Uterus (tissue), 3 donors: ENCODE measurements at regions not wholly inside any gene's neighbourhood (a gene's known extent, or its start where the extent isn't known, plus 50 kb on each side); places are given as distances from the start of the nearest gene placed in this dataset.

Experiments used
- DNase-seq, 2 donors: peaks; one replicate each; pipeline ENCODE4 v3.0.0-alpha.2; 2019 to 2020
- H3K27ac ChIP-seq, 2 donors: fragments of 200-600 bp; sonication (generic); 1 replicate in 1 of 2; 2 replicates in 1 of 2; pipeline ENCODE4 v1.5.1; 2016 to 2018
- H3K27me3 ChIP-seq, 2 donors: fragments of 200-600 bp; sonication (generic); one replicate each; pipeline ENCODE4 v1.5.1; 2018 to 2019; ENCODE audit warnings: control low read depth in 1 of 2
- H3K36me3 ChIP-seq, 2 donors: fragments of 200-600 bp; sonication (generic); one replicate each; pipeline ENCODE4 v1.5.1; 2019; ENCODE audit warnings: control low read depth in 1 of 2
- H3K4me1 ChIP-seq, 2 donors: fragments of 200-600 bp; sonication (generic); one replicate each; pipeline ENCODE4 v1.5.1; 2018 to 2019; ENCODE audit warnings: control low read depth in 1 of 2
- H3K4me3 ChIP-seq, 2 donors: fragments of 200-600 bp; sonication (generic); 1 replicate in 1 of 2; 2 replicates in 1 of 2; pipeline ENCODE4 v1.5.1; 2018 to 2019; ENCODE audit warnings: mild to moderate bottlenecking in 1 of 2
- H3K9me3 ChIP-seq, 2 donors: fragments of 200-600 bp; sonication (generic); one replicate each; pipeline ENCODE4 v1.5.1; 2019; ENCODE audit warnings: control low read depth in 1 of 2
- POLR2A ChIP-seq, 2 donors: fragments of 450-650 bp; IDR thresholded peaks; one replicate each; pipeline ENCODE4 v1.6.1; 2016; ENCODE audit warnings: antibody characterized with exemption in 2 of 2, mild to moderate bottlenecking in 1 of 2, moderate library complexity in 1 of 2
- intact Hi-C: fragments of 100-400 bp; cut with DNase I; formaldehyde crosslinking; loops from one replicate; pipeline ENCODE4 v1.15.1; 2023; ENCODE audit warnings: low total_unique reads
- TF ChIP-seq, protein P1 (sequence below), 4 experiments: fragments of 200-600 bp in 2 of 4; fragments of 450-650 bp in 2 of 4; sonication (generic) in 2 of 4; IDR thresholded peaks; one replicate each; pipeline ENCODE4 v1.5.1; 2016 to 2019; ENCODE audit warnings: antibody characterized with exemption in 4 of 4, mild to moderate bottlenecking in 2 of 4, moderate library complexity in 1 of 4
- donor health status: DM: yes; HTN: yes; CAD: no.

DNA sequence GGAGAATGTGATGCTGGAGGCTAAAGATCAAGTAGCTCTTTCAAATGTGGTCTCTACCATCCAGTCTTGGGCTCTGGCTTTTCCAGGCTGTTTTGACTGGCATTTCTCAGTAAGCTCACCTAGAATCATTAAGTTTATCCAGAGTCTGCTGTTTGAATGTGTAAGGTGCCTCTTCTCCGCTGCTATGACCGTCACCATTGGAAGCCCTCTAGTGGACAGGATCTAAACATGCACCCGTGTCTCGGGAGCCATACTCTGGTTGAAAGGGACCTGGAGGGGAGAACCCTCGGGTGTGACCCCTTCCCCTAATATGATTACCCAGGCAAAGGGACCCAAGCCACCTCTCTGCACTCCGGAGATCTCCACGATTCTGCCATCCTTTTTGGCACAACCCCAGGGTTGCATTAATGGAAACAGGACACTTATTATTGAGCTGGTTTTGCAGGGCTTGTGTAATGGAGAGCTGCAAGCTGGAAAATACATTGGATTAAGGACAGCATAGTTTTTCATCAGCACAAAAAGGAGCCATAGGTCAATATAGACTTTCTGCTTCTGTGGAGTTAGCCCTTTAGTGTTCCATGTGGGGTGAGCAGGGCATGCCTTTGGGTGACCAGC lies 191.0 kb upstream of the LARGE1 start:
- Histone ChIP-seq H3K27ac (no peak overlapping the region), H3K4me1 (no peaks in the 10 kb centered on the region), H3K36me3 (no peaks in the 10 kb centered on the region), H3K27me3 (no peaks in the 10 kb centered on the region), H3K4me3 (no peak overlapping the region), H3K9me3 (no peaks in the 10 kb centered on the region)
- intact Hi-C loops = no loop called here
- peak; percentile 18 for DNase-seq
- TF ChIP-seq POLR2A (IDR thresholded peaks at IDR 0.05) = no peak
- TF ChIP-seq, protein P1, sequence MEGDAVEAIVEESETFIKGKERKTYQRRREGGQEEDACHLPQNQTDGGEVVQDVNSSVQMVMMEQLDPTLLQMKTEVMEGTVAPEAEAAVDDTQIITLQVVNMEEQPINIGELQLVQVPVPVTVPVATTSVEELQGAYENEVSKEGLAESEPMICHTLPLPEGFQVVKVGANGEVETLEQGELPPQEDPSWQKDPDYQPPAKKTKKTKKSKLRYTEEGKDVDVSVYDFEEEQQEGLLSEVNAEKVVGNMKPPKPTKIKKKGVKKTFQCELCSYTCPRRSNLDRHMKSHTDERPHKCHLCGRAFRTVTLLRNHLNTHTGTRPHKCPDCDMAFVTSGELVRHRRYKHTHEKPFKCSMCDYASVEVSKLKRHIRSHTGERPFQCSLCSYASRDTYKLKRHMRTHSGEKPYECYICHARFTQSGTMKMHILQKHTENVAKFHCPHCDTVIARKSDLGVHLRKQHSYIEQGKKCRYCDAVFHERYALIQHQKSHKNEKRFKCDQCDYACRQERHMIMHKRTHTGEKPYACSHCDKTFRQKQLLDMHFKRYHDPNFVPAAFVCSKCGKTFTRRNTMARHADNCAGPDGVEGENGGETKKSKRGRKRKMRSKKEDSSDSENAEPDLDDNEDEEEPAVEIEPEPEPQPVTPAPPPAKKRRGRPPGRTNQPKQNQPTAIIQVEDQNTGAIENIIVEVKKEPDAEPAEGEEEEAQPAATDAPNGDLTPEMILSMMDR (IDR thresholded peaks at IDR 0.05) = peak; percentile 45 to 63 (median 60)

DNA sequence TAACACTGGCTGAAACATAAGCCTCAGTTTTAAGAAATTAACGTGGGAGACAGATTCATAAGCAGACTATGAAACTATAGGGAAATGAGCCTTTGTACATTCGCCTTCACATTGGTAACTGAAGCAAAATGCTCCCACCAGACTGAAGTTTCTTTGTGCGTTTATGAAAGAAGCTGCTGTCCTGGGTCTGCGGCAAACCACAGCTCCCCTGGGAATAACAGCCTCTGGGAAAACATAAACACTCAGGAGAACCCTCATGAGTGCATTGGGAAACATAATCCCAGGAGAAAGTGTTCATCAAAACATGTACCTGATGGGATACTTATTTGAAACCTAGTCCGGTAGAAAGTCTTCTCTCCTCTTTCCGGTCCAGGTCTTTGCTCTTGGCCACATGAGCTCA lies 193.1 kb upstream of the LARGE1 start:
- H3K9me3 ChIP-seq = no peaks in the 10 kb centered on the region
- intact Hi-C loops = no loop called here
- no peaks in the 10 kb centered on the region for H3K4me1 ChIP-seq
- TF ChIP-seq, protein P1 (IDR thresholded peaks at IDR 0.05) = no peak
- TF ChIP-seq POLR2A (IDR thresholded peaks at IDR 0.05) = no peak
- H3K27ac ChIP-seq = no peak overlapping the region
- H3K27me3 ChIP-seq = no peaks in the 10 kb centered on the region
- no peaks in the 10 kb centered on the region for H3K36me3 ChIP-seq
- no peak overlapping the region for H3K4me3 ChIP-seq
- DNase-seq = no peak

DNA sequence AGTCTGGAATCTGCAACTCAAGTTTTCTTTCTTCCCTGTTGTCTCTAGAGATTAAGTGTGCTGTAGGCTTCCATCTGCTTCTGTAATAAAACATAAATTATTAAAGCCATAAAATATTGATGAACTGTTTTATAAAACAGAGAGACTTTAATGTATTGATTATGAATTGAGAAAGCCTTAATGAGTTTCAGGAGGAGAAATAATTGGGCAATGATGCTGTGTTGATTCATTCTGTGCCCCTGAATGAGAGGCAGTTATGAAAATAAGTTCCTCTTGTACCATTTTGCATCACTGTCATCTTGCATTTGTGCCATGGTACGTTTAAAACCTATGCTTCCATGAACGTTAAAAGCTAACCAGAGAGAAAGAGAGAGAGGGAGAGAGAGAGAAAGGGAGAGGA lies 194.1 kb upstream of the LARGE1 start:
- Histone ChIP-seq H3K27ac (no peak overlapping the region), H3K9me3 (no peaks in the 10 kb centered on the region), H3K36me3 (no peaks in the 10 kb centered on the region), H3K4me3 (no peak overlapping the region), H3K4me1 (no peaks in the 10 kb centered on the region), H3K27me3 (no peaks in the 10 kb centered on the region)
- TF ChIP-seq, protein P1 (IDR thresholded peaks at IDR 0.05) = no peak
- TF ChIP-seq POLR2A (IDR thresholded peaks at IDR 0.05) = no peak
- intact Hi-C loops = no loop called here
- DNase-seq = no peak

DNA sequence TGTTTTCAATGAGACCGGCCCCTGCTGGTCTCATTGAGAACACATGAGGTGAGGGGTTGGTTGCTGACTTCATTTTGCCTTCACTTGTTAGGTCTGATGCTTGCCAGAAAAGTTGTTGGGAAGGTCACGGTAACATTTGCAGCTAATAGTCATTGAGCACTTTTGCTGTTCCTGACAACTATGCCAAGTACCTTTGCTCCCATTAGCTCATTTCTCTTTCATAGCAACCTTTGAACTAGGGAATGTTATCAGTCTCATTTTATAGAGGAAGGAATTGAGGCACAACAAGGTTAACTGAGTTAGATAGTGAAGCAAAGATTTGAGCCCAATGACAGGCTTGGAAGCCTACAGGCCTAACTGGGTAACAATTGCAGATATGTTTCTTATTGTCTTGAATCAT lies 195.4 kb upstream of the LARGE1 start:
- no peaks in the 10 kb centered on the region for H3K9me3 ChIP-seq
- TF ChIP-seq, protein P1 (IDR thresholded peaks at IDR 0.05) = no peak
- no peak for TF ChIP-seq POLR2A (IDR thresholded peaks at IDR 0.05)
- H3K4me1 ChIP-seq = no peaks in the 10 kb centered on the region
- intact Hi-C loops = no loop called here
- no peaks in the 10 kb centered on the region for H3K36me3 ChIP-seq
- no peaks in the 10 kb centered on the region for H3K27me3 ChIP-seq
- H3K27ac ChIP-seq = no peak overlapping the region
- no peak for DNase-seq
- H3K4me3 ChIP-seq = no peak overlapping the region

DNA sequence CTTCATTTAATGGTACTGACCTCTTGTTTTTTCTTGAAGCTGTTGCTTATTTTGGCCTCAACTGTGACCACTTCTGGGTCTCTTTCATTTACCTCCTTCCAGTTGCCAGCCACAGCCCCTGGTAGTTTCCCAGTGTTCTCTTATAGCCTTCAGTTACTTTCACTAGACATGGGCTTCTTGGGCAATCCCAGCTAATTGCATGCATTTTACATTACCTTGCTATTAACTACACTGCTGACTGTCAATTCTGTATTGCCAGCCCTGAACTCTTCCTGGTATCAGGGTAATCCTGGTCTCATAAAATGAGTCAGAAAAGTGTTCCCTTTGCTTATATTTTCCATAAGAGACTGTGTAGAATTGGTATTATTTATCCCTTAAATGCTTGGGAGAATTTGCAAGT lies 195.8 kb upstream of the LARGE1 start:
- Histone ChIP-seq H3K4me1 (no peaks in the 10 kb centered on the region), H3K4me3 (no peak overlapping the region), H3K36me3 (no peaks in the 10 kb centered on the region), H3K9me3 (no peaks in the 10 kb centered on the region), H3K27ac (no peak overlapping the region), H3K27me3 (no peaks in the 10 kb centered on the region)
- no peak for DNase-seq
- intact Hi-C loops = no loop called here
- TF ChIP-seq, protein P1 (IDR thresholded peaks at IDR 0.05) = no peak
- no peak for TF ChIP-seq POLR2A (IDR thresholded peaks at IDR 0.05)
